Activated T-cell treated with anti-CD3 and anti-CD28 coated beads for 4 hours (primary cell): ENCODE measurements at regions not wholly inside any gene's neighbourhood (a gene's known extent, or its start where the extent isn't known, plus 50 kb on each side); places are given as distances from the start of the nearest gene placed in this dataset.
A peak's percentile ranks its signal among the peaks of the same experiment; 100 is the strongest.
"Not testable (repeated sequence)": the region's sequence is repeated elsewhere in the genome, so short reads cannot be mapped to it uniquely, and the experiment has no call there.

Experiments
- DNase-seq: peaks from one replicate; pipeline ENCODE4 v3.0.0-alpha.2; 2020

DNA sequence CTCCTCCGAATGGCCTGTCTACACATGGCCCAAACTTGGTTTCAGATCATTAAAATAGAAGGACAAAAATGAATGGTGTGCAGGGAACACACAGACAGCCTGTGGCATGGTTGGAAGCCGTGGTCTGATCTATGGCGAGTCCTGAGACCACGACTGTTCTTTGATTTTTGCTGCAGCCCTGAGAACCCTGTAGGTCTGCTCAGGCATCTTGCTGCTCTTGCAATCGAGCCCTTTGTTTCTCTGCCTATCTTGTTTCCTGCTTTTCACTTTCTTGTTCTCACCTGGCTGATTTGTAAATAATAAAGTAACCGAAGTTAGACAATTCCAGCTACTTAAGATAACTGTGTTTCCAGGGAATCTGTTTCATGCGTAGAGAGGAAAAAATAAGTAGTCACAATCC, 54.1 kb upstream of the NBPF9 start:
- DNase-seq, result not testable (repeated sequence)

DNA sequence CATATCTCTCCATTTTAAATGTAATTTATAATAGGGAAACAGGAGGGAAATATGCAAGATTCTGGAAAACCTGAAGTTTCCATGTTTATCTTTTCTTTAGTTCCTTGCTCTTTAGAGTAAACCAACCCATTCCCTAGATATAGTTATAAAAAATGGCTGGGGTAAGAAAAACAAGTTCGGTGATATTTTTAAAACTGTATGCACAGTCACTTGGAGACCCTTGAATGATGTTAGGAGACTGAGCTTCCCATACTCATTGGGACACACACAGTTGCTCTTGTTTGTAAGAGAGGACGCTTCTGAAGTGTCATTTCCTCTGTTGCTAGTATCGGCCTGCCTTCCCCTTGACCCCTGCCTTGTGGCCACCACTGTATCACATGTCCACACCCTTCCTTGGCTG, 55.0 kb upstream of the NBPF9 start:
- not testable (repeated sequence) for DNase-seq

DNA sequence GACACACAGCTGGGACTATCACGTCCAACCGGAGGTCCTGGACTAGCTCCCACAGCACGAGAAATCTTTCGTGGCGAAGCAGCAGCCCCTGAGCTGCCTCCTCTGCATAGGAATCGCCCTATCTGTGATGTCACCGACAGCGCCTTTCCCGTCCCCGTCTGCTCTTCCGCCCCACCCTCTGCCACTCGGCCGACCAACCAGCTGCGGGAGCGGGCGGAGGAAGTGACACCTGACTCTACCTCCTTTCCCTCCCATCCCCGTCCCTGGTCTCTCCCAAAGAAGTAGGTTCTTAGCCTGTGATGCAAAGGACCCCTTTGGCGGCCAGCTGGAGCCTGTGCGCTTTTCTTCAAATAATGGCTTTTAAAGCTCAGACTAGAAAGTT, 59.7 kb upstream of the NBPF9 start:
- not testable (repeated sequence) for DNase-seq

GRCh38 chr1:149174765-149175164, 71.4 kb upstream of the NBPF9 start:
- not testable (repeated sequence) for DNase-seq

- DNase-seq, result not testable (repeated sequence)
These were observed 72.5 kb upstream of the NBPF9 start for GRCh38 chr1:149175812-149176211.

GRCh38 chr1:149176453-149177316, 73.3 kb upstream of the NBPF9 start:
- peak; percentile 50 for DNase-seq

DNA sequence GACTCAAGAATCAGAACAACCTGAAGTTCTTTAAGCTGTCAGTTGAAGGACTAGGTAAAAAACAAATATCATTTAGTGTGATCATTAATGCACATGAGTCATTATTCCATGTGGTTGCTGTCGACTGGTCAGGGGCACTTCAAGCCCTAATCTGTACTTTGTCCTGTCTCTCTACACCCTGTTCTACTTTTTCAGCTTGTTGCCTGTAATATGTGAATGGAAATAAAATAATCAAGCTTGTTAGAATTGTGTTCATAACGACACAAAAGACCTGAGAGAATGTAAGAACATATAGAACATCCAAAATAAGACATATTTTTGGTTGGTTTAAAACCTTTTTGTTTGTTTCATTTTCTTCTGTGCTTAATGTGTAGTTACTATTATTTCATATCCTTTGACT, 87.4 kb upstream of the NBPF9 start:
- DNase-seq, result not testable (repeated sequence)

GRCh38 chr1:149196651-149197050, 93.3 kb upstream of the NBPF9 start:
- DNase-seq, result not testable (repeated sequence)

- DNase-seq, result not testable (repeated sequence)
These were observed 97.2 kb upstream of the NBPF9 start for GRCh38 chr1:149200567-149200966.

DNA sequence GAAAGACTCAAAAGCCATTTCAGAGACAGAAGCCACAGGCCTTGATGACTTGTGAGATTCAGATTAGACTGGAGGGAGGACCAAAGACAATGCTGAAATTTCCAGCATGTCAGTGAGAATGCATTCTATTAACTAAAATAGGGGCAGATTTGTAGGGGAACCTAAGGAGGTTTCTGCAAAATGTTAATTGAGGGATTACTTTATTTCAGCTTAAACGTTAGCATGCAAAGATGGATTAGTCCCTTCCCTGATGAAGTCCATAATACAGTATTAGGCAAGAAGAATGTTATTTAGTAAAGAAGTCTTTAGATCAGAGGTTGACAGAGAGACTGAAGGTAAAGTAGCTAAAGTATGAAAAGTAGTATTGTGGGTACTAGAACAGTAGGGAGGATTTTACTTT, 98.9 kb upstream of the NBPF9 start:
- DNase-seq, result not testable (repeated sequence)

DNA sequence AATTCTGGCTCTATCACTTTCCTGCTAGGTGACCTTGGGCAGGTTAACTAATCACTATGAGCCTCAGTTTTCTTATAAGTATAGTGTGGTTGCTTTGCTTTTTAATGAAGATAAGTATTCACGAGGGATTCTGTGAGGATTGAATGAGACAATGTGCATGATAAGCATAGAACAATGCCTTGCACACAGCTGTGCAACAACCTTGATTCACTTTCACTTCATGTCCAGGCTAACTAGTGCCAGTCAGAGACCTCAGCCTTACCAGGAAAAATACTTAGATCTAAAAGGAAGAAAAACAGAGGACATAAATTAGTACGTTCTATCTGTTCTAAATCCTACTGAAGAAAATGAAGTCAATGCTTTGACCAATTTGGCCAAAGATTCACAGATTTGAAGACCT, 101.0 kb upstream of the NBPF9 start:
- not testable (repeated sequence) for DNase-seq

DNA sequence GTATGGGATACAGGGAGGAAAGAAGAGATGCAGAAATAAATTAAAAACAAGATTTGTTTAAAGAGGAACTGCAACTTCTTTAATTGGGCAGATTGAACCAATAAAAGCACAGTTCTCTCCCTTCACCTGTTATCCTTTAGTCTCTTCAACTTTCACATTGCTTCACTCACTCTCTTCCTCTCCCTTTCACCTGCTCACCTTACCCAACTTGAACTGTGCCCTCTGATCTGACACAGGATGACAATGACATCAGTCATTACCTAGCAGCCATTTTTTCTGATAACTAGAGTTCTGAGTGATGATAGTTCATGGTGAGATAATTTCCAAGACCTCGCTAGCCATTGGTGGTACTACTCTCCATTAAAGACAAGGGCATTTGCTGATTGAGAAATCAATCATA, 105.5 kb upstream of the NBPF9 start:
- not testable (repeated sequence) for DNase-seq

GRCh38 chr1:149211757-149212420, 108.5 kb upstream of the NBPF9 start:
- not testable (repeated sequence) for DNase-seq

DNA sequence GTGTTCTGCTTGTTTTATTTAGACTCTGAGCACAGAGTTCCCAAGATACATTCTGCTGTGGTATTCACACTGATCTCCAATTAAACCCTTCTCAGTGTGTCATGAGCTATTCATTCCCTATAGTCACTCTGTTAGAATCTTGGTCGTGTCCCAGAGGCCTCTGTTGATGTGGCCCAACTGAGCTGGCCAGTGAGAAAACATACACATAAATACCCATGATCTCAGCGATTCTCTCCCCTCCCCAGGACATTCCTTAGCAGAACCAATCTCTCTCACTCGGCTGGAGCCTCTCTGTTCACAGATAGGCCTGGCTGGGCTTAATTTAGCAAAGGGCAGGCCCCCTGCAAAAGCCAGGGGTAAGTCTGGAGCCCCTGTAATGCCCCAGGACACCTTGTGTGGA, 109.6 kb upstream of the NBPF9 start:
- not testable (repeated sequence) for DNase-seq

GRCh38 chr1:149213673-149214072, 110.3 kb upstream of the NBPF9 start:
- DNase-seq, result not testable (repeated sequence)

DNA sequence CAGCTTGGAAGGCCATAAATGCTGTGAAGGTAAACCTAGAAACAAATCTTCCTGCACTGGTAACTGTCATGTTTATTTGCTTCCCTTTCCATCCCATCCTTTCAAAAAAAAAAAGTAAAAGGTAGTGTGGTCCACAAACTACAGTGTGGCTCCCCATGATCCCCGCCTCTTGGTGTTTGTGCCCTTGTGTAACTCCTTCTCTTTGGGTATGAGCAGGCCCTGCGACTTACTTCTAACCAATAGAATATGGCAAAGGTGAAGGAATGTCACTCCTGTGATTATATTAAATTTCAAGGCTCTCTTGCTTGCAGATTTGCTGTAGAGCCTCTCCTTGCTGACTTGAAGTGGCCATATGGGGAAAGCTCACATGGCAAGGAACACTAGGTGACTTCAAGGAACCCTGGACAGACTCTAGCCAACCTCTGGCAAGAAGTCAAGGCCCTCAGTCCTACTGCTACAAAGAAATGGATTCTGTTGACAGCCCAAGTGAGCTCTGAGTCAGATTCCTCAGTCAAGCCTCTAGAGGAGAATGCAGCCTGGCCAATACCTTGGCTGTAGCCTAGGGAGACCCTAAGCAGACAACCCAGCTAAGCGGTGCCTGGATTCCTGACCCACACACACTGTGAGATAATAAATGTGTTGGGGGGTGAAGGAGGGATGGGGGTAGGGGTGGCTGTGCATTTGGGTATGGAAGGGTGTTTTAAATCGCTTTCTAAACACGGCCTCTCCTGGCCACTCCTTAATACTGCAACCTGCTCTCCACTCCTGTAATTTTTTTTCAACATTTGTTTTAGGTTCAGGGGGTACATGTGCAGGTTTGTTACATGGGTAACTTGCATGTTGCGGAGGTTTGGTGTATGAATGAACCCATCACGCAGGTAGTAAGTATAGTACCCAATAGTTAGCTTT, 115.0 kb upstream of the NBPF9 start:
- not testable (repeated sequence) for DNase-seq

DNA sequence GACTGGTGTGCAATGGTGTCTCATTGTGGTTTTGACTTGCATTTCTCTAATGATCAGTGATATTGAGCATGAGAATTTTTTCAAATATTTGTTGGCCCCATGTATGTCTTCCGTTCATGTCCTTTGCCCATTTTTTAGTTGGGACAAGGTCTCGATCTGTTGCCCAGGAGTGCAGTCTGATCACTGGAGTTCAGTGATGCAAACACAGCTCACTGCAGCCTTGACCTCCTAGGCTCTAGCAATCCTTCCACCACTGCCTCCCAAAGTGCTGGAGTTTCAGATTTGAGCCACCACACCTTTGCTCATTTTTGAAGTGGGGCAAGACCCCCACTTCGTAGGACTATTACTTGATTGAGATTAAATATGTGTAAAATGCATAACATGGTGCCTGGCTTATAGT, 116.2 kb upstream of the NBPF9 start:
- not testable (repeated sequence) for DNase-seq

GRCh38 chr1:149220463-149221074, 117.2 kb upstream of the NBPF9 start:
- not testable (repeated sequence) for DNase-seq

- DNase-seq, result not testable (repeated sequence)
These were observed 124.7 kb upstream of the NBPF9 start for GRCh38 chr1:149227933-149228665.

DNA sequence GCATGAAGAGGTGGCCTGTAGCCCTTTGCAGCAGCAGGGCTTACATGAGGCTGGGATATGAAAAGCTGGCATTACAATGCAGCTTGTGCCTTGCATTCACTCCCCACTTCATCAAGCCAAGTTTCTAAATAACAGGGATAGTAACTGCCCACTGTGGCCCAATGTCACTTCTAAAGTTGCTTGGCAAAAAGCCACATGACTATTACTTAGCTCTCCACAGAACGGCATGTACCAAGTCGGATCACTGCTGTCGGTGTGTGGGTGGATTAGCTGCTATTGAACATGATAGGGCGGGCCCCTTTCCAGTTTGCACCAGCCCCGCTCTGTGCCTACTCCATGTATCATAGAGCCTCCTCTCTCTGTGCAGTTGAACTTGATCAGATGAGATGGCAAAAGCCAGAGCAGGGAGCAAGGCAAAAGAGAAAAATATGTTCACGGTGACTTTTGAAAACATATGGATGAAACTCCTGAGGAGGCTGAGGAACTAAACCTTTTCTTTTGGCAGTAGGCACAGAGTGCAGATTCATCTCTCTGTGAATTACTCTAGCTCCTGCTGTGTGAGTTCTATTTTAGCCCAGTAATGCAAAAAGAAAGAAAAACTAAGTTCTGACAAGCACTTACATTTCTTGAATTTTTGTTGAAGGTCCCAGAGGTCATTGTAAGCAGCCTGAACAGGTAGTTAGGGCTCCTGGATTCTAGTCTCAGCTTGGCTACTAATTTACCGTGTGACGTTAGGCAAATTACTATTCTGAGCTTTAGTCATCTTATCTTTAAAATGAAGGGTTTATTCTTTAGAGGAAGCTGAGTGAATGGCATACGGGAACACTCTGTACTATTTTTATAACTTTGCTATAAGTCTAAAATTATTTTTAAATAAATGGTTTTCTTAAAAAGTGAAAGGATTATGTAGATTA, 125.6 kb upstream of the NBPF9 start:
- not testable (repeated sequence) for DNase-seq

- not testable (repeated sequence) for DNase-seq
These were observed 126.5 kb upstream of the NBPF9 start for GRCh38 chr1:149229813-149230212.
